Fibroblast of lung (primary cell): ENCODE measurements at regions not wholly inside any gene's neighbourhood (a gene's known extent, or its start where the extent isn't known, plus 50 kb on each side); places are given as distances from the start of the nearest gene placed in this dataset.

Experiments
- DNase-seq, 2 donors: peaks; one replicate each; pipeline versions ENCODE4 v3.0.0 to v3.0.0-alpha.2; 2010; ENCODE audit warnings: low read depth in 2 of 2
- H2AFZ ChIP-seq: 2 replicates; pipeline ENCODE4 v1.5.1; 2012; ENCODE audit warnings: low read length, control low read depth, inconsistent platforms
- H3K27ac ChIP-seq: 2 replicates; pipeline ENCODE4 v1.5.1; 2011; ENCODE audit warnings: low read length, control low read depth; ENCODE audit not compliant: insufficient read depth
- H3K27me3 ChIP-seq: 2 replicates; pipeline ENCODE4 v1.5.1; 2011; ENCODE audit warnings: mild to moderate bottlenecking, low read length; ENCODE audit not compliant: control insufficient read depth, insufficient read depth
- H3K36me3 ChIP-seq: 2 replicates; pipeline ENCODE4 v1.5.1; 2011; ENCODE audit warnings: low read length; ENCODE audit not compliant: control insufficient read depth, insufficient read depth
- H3K4me1 ChIP-seq: 2 replicates; pipeline ENCODE4 v1.5.1; 2011; ENCODE audit warnings: low read length; ENCODE audit not compliant: control insufficient read depth, insufficient read depth; ENCODE audit errors: extremely low read depth
- H3K4me2 ChIP-seq: 2 replicates; pipeline ENCODE4 v1.5.1; 2011; ENCODE audit warnings: low read length, control low read depth; ENCODE audit not compliant: insufficient read depth; ENCODE audit errors: extremely low read depth
- H3K4me3 ChIP-seq, 4 experiments: fragments of 200-600 bp in 1 of 4; sonication (generic) in 1 of 4; replicated peaks in 1 of 4; 2 replicates each; pipeline ENCODE4 v1.5.1; 2011 to 2016; ENCODE audit warnings: low read length in 4 of 4, low read depth in 3 of 4, mild to moderate bottlenecking in 3 of 4, control low read depth in 2 of 4, inconsistent platforms in 1 of 4, mixed read lengths in 1 of 4; ENCODE audit not compliant: insufficient read depth in 1 of 4; ENCODE audit errors: control extremely low read depth in 1 of 4
- H3K79me2 ChIP-seq: 2 replicates; pipeline ENCODE4 v1.5.1; 2012; ENCODE audit warnings: mild to moderate bottlenecking, low read length, inconsistent platforms; ENCODE audit not compliant: control insufficient read depth, insufficient read depth
- H3K9ac ChIP-seq: 2 replicates; pipeline ENCODE4 v1.5.1; 2011; ENCODE audit warnings: mild to moderate bottlenecking, low read length, control low read depth; ENCODE audit not compliant: insufficient read depth
- H3K9me3 ChIP-seq: 2 replicates; pipeline ENCODE4 v1.5.1; 2012; ENCODE audit warnings: low read depth, low read length; ENCODE audit not compliant: control insufficient read depth, insufficient read depth
- H4K20me1 ChIP-seq: 2 replicates; pipeline ENCODE4 v1.5.1; 2011; ENCODE audit warnings: low read length; ENCODE audit not compliant: control insufficient read depth, insufficient read depth; ENCODE audit errors: extremely low read depth
- EZH2 ChIP-seq: IDR thresholded peaks from 2 replicates; pipeline ENCODE4 v1.5.1; 2012; ENCODE audit warnings: low read length, control low read depth, mild to moderate bottlenecking; ENCODE audit errors: missing control alignments
- TF ChIP-seq, protein P1 (sequence below), 2 donors: IDR thresholded peaks in 1 of 2; conservative IDR thresholded peaks in 1 of 2; 1 replicate in 1 of 2; 2 replicates in 1 of 2; pipeline ENCODE4 v1.5.1; 2011 to 2012; ENCODE audit warnings: low read length in 2 of 2, control low read depth in 1 of 2, inconsistent platforms in 1 of 2, low read depth in 1 of 2, mild to moderate bottlenecking in 1 of 2

- no peak for DNase-seq
- no peak for TF ChIP-seq EZH2
- TF ChIP-seq, protein P1, sequence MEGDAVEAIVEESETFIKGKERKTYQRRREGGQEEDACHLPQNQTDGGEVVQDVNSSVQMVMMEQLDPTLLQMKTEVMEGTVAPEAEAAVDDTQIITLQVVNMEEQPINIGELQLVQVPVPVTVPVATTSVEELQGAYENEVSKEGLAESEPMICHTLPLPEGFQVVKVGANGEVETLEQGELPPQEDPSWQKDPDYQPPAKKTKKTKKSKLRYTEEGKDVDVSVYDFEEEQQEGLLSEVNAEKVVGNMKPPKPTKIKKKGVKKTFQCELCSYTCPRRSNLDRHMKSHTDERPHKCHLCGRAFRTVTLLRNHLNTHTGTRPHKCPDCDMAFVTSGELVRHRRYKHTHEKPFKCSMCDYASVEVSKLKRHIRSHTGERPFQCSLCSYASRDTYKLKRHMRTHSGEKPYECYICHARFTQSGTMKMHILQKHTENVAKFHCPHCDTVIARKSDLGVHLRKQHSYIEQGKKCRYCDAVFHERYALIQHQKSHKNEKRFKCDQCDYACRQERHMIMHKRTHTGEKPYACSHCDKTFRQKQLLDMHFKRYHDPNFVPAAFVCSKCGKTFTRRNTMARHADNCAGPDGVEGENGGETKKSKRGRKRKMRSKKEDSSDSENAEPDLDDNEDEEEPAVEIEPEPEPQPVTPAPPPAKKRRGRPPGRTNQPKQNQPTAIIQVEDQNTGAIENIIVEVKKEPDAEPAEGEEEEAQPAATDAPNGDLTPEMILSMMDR (conservative IDR thresholded peaks at IDR 0.05 in 1 of 2, IDR thresholded peaks at IDR 0.05 in 1 of 2; ENCODE audit: low read depth in 1 of 2, low read length in 2 of 2), result no peak
Measured at GRCh38 chr5:135254183-135254582, 144.8 kb downstream of the MACROH2A1 start.

GRCh38 chr5:135253601-135254178 lies 145.3 kb downstream of the MACROH2A1 start:
- no peak overlapping the region for H2AFZ ChIP-seq
- peak in 1 of 2 donors; percentile 57 for DNase-seq
- H3K27me3 ChIP-seq, result no peaks in the 10 kb centered on the region
- H3K36me3 ChIP-seq, result no peaks in the 10 kb centered on the region
- TF ChIP-seq EZH2, result no peak
- TF ChIP-seq, protein P1 (conservative IDR thresholded peaks at IDR 0.05 in 1 of 2, IDR thresholded peaks at IDR 0.05 in 1 of 2; ENCODE audit: low read depth in 1 of 2, low read length in 2 of 2), result no peak
- H3K4me2 ChIP-seq, result no peak overlapping the region
- no peak overlapping the region for H3K4me3 ChIP-seq
- H3K4me1 ChIP-seq, result no peaks in the 10 kb centered on the region
- no peak overlapping the region for H3K9ac ChIP-seq
- H3K79me2 ChIP-seq, result no peaks in the 10 kb centered on the region
- H3K9me3 ChIP-seq, result no peaks in the 10 kb centered on the region
- no peak overlapping the region for H3K27ac ChIP-seq
- no peaks in the 10 kb centered on the region for H4K20me1 ChIP-seq

More at GRCh38 chr5:135254183-135254582, 144.8 kb downstream of the MACROH2A1 start:
- Histone ChIP-seq H4K20me1 (no peaks in the 10 kb centered on the region), H2AFZ (no peak overlapping the region), H3K79me2 (no peaks in the 10 kb centered on the region), H3K27me3 (no peaks in the 10 kb centered on the region), H3K9ac (no peak overlapping the region), H3K4me1 (no peaks in the 10 kb centered on the region), H3K27ac (no peak overlapping the region), H3K4me2 (no peak overlapping the region), H3K36me3 (no peaks in the 10 kb centered on the region), H3K9me3 (no peaks in the 10 kb centered on the region), H3K4me3 (no peak overlapping the region)

GRCh38 chr5:135251093-135251492 lies 147.9 kb downstream of the MACROH2A1 start:
- H3K9me3 ChIP-seq, result no peaks in the 10 kb centered on the region
- no peak overlapping the region for H3K27ac ChIP-seq
- H3K36me3 ChIP-seq, result no peaks in the 10 kb centered on the region
- no peak for DNase-seq
- no peak overlapping the region for H2AFZ ChIP-seq
- H4K20me1 ChIP-seq, result no peaks in the 10 kb centered on the region
- no peak overlapping the region for H3K4me3 ChIP-seq
- H3K79me2 ChIP-seq, result no peaks in the 10 kb centered on the region
- peaks cover 16% of the 10 kb centered on the region for H3K4me1 ChIP-seq
- no peak overlapping the region for H3K4me2 ChIP-seq
- TF ChIP-seq, protein P1 (conservative IDR thresholded peaks at IDR 0.05 in 1 of 2, IDR thresholded peaks at IDR 0.05 in 1 of 2; ENCODE audit: low read depth in 1 of 2, low read length in 2 of 2), result no peak
- no peak for TF ChIP-seq EZH2
- no peak overlapping the region for H3K9ac ChIP-seq
- H3K27me3 ChIP-seq, result no peaks in the 10 kb centered on the region
